A673 (cell line): ENCODE measurements at regions not wholly inside any gene's neighbourhood (a gene's known extent, or its start where the extent isn't known, plus 50 kb on each side); places are given as distances from the start of the nearest gene placed in this dataset.

ENCODE experiments used
- EZH2 ChIP-seq: fragments of 200-600 bp; sonication (generic); IDR thresholded peaks from 2 replicates; pipeline ENCODE4 v1.6.1; 2017; ENCODE audit warnings: borderline replicate concordance, low read depth, mild to moderate bottlenecking, mixed read lengths, antibody characterized with exemption, low read length; ENCODE audit not compliant: poor library complexity, severe bottlenecking
- TF ChIP-seq, protein P1 (sequence below): fragments of 300-800, 200-600 bp; sonication (generic); conservative IDR thresholded peaks from 2 replicates; pipeline ENCODE4 v1.5.1; 2017; ENCODE audit warnings: low read depth, mild to moderate bottlenecking, antibody characterized with exemption, low read length, moderate library complexity, mixed read lengths

DNA sequence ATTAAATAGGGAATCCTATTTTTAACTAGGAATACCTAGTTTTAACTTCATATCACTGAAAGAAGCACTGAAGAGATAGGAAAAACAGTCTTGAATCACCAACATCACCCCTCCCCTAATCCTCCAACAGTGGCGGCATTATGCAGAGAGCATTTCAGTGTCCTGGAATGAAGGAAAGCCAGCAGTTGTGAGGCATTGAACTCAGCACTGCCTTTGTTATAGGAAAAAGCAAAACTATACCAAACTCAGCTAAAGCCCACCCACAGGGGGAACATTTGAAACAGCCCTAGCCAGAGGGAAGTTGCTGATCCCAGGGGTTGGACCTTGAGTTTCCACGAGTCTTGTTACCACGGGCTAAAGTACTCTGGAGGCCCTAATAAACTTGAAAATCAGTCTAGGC is 310.6 kb upstream of the EDIL3 start:
- TF ChIP-seq, protein P1, sequence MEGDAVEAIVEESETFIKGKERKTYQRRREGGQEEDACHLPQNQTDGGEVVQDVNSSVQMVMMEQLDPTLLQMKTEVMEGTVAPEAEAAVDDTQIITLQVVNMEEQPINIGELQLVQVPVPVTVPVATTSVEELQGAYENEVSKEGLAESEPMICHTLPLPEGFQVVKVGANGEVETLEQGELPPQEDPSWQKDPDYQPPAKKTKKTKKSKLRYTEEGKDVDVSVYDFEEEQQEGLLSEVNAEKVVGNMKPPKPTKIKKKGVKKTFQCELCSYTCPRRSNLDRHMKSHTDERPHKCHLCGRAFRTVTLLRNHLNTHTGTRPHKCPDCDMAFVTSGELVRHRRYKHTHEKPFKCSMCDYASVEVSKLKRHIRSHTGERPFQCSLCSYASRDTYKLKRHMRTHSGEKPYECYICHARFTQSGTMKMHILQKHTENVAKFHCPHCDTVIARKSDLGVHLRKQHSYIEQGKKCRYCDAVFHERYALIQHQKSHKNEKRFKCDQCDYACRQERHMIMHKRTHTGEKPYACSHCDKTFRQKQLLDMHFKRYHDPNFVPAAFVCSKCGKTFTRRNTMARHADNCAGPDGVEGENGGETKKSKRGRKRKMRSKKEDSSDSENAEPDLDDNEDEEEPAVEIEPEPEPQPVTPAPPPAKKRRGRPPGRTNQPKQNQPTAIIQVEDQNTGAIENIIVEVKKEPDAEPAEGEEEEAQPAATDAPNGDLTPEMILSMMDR = no peak
- TF ChIP-seq EZH2 = no peak
